GM21723 (cell line): ENCODE measurements at regions not wholly inside any gene's neighbourhood (a gene's known extent, or its start where the extent isn't known, plus 50 kb on each side); places are given as distances from the start of the nearest gene placed in this dataset.

Experiments used
- ATAC-seq: cut with Tn5 transposase; IDR thresholded peaks from one replicate; pipeline ENCODE4 v1.9.1; 2021; ENCODE audit warnings: mild to moderate bottlenecking, moderate library complexity; ENCODE audit not compliant: unreplicated experiment

- no peak for ATAC-seq
These were observed 131.8 kb upstream of the RAG2 start for GRCh38 chr11:36729825-36730224.

- no peak for ATAC-seq
These were observed 128.4 kb upstream of the RAG2 start for GRCh38 chr11:36726420-36726819.

- ATAC-seq, result peak; percentile 85
These were observed 126.8 kb upstream of the RAG2 start for GRCh38 chr11:36724742-36725385.

- ATAC-seq, result no peak
These were observed 124.4 kb upstream of the RAG2 start for GRCh38 chr11:36722421-36722820.

- ATAC-seq, result no peak
These were observed 121.5 kb upstream of the RAG2 start for GRCh38 chr11:36719358-36720107.

GRCh38 chr11:36718451-36718850 is 120.4 kb upstream of the RAG2 start:
- no peak for ATAC-seq

DNA sequence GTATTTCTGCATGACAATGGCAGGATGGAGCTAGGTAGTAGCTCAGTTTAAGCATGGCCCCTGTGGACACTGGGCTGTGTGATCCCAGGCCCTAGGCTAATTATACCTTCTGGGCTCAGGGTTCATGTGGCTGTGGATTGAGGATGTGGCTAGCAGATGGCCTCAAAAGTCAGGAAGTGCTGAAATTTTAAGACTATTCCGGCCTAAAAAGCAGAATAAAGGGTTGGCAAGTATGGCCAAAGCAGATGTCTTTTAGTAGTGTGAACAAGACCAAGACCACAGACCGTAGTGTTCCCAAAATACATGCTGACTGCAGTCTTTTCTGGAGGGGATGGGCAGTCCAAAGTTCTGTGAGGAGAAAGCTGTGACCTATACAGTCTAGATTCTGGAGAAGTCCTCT is 115.7 kb upstream of the RAG2 start:
- no peak for ATAC-seq

- ATAC-seq, result no peak
These were observed 113.2 kb upstream of the RAG2 start for GRCh38 chr11:36711104-36711825.
